Thyroid gland (tissue), 4 donors: ENCODE measurements at regions not wholly inside any gene's neighbourhood (a gene's known extent, or its start where the extent isn't known, plus 50 kb on each side); places are given as distances from the start of the nearest gene placed in this dataset.

Experiments
- CTCF ChIP-seq, 6 experiments: fragments of 200-600 bp in 3 of 6; fragments of 450-650 bp in 3 of 6; sonication (generic) in 3 of 6; IDR thresholded peaks; one replicate each; pipeline ENCODE4 v1.5.1; 2016 to 2019; ENCODE audit warnings: antibody characterized with exemption in 6 of 6, mild to moderate bottlenecking in 2 of 6, inconsistent platforms in 1 of 6, moderate library complexity in 1 of 6
- POLR2A ChIP-seq, 2 donors: fragments of 450-650 bp; IDR thresholded peaks; one replicate each; pipeline ENCODE4 v1.6.1; 2017; ENCODE audit warnings: antibody characterized with exemption in 2 of 2, mild to moderate bottlenecking in 2 of 2, moderate library complexity in 1 of 2

GRCh38 chr5:174411479-174411819, 312.9 kb upstream of the MSX2 start:
- TF ChIP-seq CTCF (IDR thresholded peaks at IDR 0.05) (no peak), POLR2A (IDR thresholded peaks at IDR 0.05) (no peak)
